ENCODE measurements at regions not wholly inside any gene's neighbourhood (a gene's known extent, or its start where the extent isn't known, plus 50 kb on each side); places are given as distances from the start of the nearest gene placed in this dataset.

DNA sequence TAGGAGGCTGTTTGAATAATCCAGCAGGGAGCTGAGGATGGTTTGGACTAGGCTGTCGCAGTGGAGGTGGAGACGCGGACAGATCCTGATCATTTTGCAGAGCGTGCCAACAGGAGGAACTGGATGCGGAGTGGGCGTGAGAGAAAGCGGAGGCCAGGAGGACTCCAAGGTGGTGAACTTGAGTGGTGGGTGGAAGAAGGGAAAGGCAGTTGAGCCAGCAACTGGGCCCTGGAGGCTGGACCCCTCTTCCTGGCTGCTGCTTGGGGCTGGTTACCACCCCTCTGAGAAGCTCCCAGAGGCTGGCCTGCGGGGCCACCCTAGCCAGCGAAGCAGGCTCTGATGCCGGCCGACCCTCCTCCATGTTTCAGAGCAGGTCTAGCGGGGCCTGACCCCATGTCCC is 56.8 kb upstream of the KCNA1 start:
- TF ChIP-seq, protein P1, sequence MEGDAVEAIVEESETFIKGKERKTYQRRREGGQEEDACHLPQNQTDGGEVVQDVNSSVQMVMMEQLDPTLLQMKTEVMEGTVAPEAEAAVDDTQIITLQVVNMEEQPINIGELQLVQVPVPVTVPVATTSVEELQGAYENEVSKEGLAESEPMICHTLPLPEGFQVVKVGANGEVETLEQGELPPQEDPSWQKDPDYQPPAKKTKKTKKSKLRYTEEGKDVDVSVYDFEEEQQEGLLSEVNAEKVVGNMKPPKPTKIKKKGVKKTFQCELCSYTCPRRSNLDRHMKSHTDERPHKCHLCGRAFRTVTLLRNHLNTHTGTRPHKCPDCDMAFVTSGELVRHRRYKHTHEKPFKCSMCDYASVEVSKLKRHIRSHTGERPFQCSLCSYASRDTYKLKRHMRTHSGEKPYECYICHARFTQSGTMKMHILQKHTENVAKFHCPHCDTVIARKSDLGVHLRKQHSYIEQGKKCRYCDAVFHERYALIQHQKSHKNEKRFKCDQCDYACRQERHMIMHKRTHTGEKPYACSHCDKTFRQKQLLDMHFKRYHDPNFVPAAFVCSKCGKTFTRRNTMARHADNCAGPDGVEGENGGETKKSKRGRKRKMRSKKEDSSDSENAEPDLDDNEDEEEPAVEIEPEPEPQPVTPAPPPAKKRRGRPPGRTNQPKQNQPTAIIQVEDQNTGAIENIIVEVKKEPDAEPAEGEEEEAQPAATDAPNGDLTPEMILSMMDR (IDR thresholded peaks at IDR 0.05), result no peak
- TF ChIP-seq POLR2AphosphoS5 (IDR thresholded peaks at IDR 0.05), result no peak
